Esophagus squamous epithelium (tissue), 5 donors: ENCODE measurements at regions not wholly inside any gene's neighbourhood (a gene's known extent, or its start where the extent isn't known, plus 50 kb on each side); places are given as distances from the start of the nearest gene placed in this dataset.
A peak's percentile ranks its signal among the peaks of the same experiment; 100 is the strongest.

Experiments used
- DNase-seq: peaks from one replicate; lab custom pipeline; 2025; lab: John Stamatoyannopoulos, UW
- H3K27ac ChIP-seq, 4 donors: fragments of 200-600 bp; sonication (generic); one replicate each; pipeline ENCODE4 v1.5.1; 2016 to 2019; ENCODE audit warnings: mild to moderate bottlenecking in 1 of 4
- H3K27me3 ChIP-seq, 4 donors: fragments of 200-600 bp; sonication (generic); 1 replicate in 3 of 4; 2 replicates in 1 of 4; pipeline versions ENCODE4 v1.5.1 to v1.6.0; 2017 to 2021; ENCODE audit warnings: antibody characterized with exemption in 1 of 4
- H3K36me3 ChIP-seq, 3 donors: fragments of 200-600 bp; sonication (generic); one replicate each; pipeline ENCODE4 v1.5.1; 2016 to 2019
- H3K4me1 ChIP-seq, 3 donors: fragments of 200-600 bp; sonication (generic); one replicate each; pipeline ENCODE4 v1.5.1; 2017 to 2019
- H3K4me3 ChIP-seq, 4 donors: fragments of 200-600 bp; sonication (generic); 1 replicate in 3 of 4; 2 replicates in 1 of 4; pipeline ENCODE4 v1.5.1; 2016 to 2019; ENCODE audit warnings: mild to moderate bottlenecking in 2 of 4, moderate library complexity in 1 of 4
- H3K9me3 ChIP-seq, 3 donors: fragments of 200-600 bp; sonication (generic); one replicate each; pipeline ENCODE4 v1.5.1; 2016 to 2019
- CTCF ChIP-seq, 6 experiments: fragments of 450-650 bp in 4 of 6; fragments of 200-600 bp in 2 of 6; sonication (generic) in 2 of 6; IDR thresholded peaks; one replicate each; pipeline ENCODE4 v1.5.1; 2016 to 2019; ENCODE audit warnings: antibody characterized with exemption in 6 of 6, mild to moderate bottlenecking in 4 of 6, moderate library complexity in 4 of 6
- POLR2A ChIP-seq, 4 donors: fragments of 450-650 bp; IDR thresholded peaks; one replicate each; pipeline ENCODE4 v1.6.1; 2017; ENCODE audit warnings: antibody characterized with exemption in 4 of 4, mild to moderate bottlenecking in 4 of 4, moderate library complexity in 3 of 4
- WGBS, 2 donors: methylation state at CpG; one replicate each; pipeline ENCODE4 v1.1.5; 2018; 5-methylcytosine and 5-hydroxymethylcytosine counted together
- intact Hi-C: fragments of 100-400 bp; cut with DNase I; formaldehyde crosslinking; loops from one replicate; pipeline ENCODE4 v1.15.0; 2022
- donor health status: DM: yes; HTN: yes; CAD: no.

- intact Hi-C loops = no loop called here
- Histone ChIP-seq H3K27me3 (no peaks in the 10 kb centered on the region), H3K27ac (no peak overlapping the region), H3K36me3 (no peaks in the 10 kb centered on the region), H3K4me3 (no peak overlapping the region), H3K4me1 (no peaks in the 10 kb centered on the region), H3K9me3 (no peaks in the 10 kb centered on the region)
- DNase-seq = no peak
- TF ChIP-seq POLR2A (IDR thresholded peaks at IDR 0.05) = no peak
- TF ChIP-seq CTCF (IDR thresholded peaks at IDR 0.05) = no peak
These were observed 233.7 kb upstream of the PHYHIPL start for GRCh38 chr10:58942724-58943123.

DNA sequence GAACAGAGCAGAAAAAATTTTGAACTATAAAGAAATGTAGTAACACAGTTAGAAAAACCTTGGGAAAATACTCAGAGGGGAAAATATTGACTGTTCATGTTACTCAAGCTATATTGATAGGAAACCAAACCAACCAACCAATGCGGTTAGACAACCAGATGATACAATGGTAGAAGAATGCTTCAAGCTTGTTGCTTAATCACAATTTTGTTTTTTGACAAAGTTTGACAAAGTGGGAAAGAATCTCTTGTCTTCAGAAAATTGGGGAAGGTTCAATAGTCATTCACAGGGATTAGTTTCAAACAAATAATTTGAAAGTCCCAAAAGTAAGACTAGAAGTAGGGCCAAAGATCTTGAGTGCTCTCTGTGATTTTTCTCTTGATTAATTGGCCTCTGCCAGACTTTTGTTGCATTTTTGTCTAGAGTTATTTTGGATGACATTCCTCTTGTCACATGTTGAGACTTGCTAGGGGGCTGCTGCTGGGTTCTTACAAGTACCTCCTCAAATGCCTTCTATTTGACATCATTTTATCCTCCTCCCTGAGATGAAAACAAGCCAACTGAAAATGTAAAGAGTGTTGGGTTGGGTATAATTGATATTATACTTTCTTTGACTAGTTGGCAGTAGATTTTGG is 233.1 kb upstream of the PHYHIPL start:
- no peaks in the 10 kb centered on the region for H3K4me1 ChIP-seq
- TF ChIP-seq CTCF (IDR thresholded peaks at IDR 0.05) = no peak
- no peak for TF ChIP-seq POLR2A (IDR thresholded peaks at IDR 0.05)
- no peaks in the 10 kb centered on the region for H3K27me3 ChIP-seq
- no peaks in the 10 kb centered on the region for H3K36me3 ChIP-seq
- H3K27ac ChIP-seq = peak overlapping the region in 2 of 4 donors; percentile 6 to 35
- H3K9me3 ChIP-seq = no peaks in the 10 kb centered on the region
- DNase-seq = no peak
- intact Hi-C loops = no loop called here
- WGBS, 2 donors = 71 to 78% methylated on average over 1 of the region's 1 CpG
- H3K4me3 ChIP-seq = no peak overlapping the region

GRCh38 chr10:58943960-58944359 is 232.5 kb upstream of the PHYHIPL start:
- no peak for DNase-seq
- no peak overlapping the region for H3K4me3 ChIP-seq
- peak overlapping the region in 2 of 4 donors; percentile 6 to 40 for H3K27ac ChIP-seq
- TF ChIP-seq POLR2A (IDR thresholded peaks at IDR 0.05) (no peak), CTCF (IDR thresholded peaks at IDR 0.05) (no peak)
- no peaks in the 10 kb centered on the region for H3K9me3 ChIP-seq
- intact Hi-C loops = no loop called here
- no peaks in the 10 kb centered on the region for H3K27me3 ChIP-seq
- H3K36me3 ChIP-seq = no peaks in the 10 kb centered on the region
- H3K4me1 ChIP-seq = no peaks in the 10 kb centered on the region

DNA sequence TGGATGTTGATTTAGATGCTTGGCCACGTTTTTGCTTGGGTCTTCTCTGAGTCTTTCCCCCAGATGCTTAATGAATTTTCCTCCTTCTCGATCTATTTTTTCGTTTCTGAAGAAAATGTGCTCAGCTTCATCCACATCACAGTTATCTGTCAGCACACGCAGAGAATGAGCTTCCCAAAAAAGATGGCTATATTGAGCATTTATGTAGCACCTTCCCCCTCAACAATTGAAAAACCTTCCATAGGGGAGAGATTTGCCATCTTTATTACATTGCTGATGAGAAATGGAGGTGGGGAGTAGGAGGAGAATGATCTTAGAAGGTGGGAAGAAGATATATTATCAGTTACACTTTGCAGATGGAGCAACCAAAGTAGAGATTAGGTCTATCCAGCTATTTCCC is 228.1 kb upstream of the PHYHIPL start:
- no peak for DNase-seq
- Histone ChIP-seq H3K27ac (no peak overlapping the region), H3K9me3 (no peaks in the 10 kb centered on the region), H3K27me3 (no peaks in the 10 kb centered on the region), H3K4me3 (no peak overlapping the region), H3K36me3 (no peaks in the 10 kb centered on the region), H3K4me1 (peaks cover 0 to 20% (median 2%) of the 10 kb centered on the region in 3 donors)
- TF ChIP-seq POLR2A (IDR thresholded peaks at IDR 0.05) = no peak
- TF ChIP-seq CTCF (IDR thresholded peaks at IDR 0.05) = no peak
- WGBS, 2 donors = 59 to 69% methylated on average over 4 of the region's 4 CpGs
- intact Hi-C loops = no loop called here

- 43 to 56% methylated on average over 1 of the region's 1 CpG for WGBS, 2 donors
These were observed 225.8 kb upstream of the PHYHIPL start for GRCh38 chr10:58950618-58951017.

More at GRCh38 chr10:58950618-58951017, 225.8 kb upstream of the PHYHIPL start:
- H3K27me3 ChIP-seq = no peaks in the 10 kb centered on the region
- H3K36me3 ChIP-seq = no peaks in the 10 kb centered on the region
- H3K27ac ChIP-seq = peak overlapping the region in 1 of 4 donors; percentile 52
- no peak overlapping the region for H3K4me3 ChIP-seq
- H3K9me3 ChIP-seq = no peaks in the 10 kb centered on the region
- intact Hi-C loops = no loop called here
- TF ChIP-seq CTCF (IDR thresholded peaks at IDR 0.05) (no peak), POLR2A (IDR thresholded peaks at IDR 0.05) (no peak)
- DNase-seq = no peak
- peaks cover 0 to 20% (median 2%) of the 10 kb centered on the region in 3 donors for H3K4me1 ChIP-seq
